HG03342 (cell line): ENCODE measurements at regions not wholly inside any gene's neighbourhood (a gene's known extent, or its start where the extent isn't known, plus 50 kb on each side); places are given as distances from the start of the nearest gene placed in this dataset.
"Not testable (repeated sequence)": the region's sequence is repeated elsewhere in the genome, so short reads cannot be mapped to it uniquely, and the experiment has no call there.

Experiments
- ATAC-seq: cut with Tn5 transposase; IDR thresholded peaks from one replicate; pipeline ENCODE4 v1.9.1; 2021; ENCODE audit warnings: mild to moderate bottlenecking, moderate library complexity; ENCODE audit not compliant: unreplicated experiment

DNA sequence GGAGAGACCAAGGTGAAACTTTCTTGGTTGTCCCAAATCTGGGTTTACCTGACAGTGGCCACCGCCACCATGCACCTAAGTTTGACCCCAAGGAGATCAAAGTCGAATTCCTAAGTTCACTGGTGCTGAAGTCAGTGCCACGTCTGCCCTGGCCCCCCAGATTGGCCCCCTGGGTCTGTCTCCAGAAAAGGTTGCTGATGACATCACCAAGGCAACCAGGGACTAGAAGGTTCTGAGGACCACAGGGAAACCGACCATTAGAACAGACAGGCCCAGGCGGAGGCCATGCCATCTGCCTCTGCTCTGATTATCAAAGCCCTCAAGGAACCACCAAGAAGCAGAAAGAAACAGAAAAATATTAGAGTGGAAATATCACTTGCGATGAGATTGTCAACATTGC is 91.2 kb downstream of the DLL1 start:
- no peak for ATAC-seq

DNA sequence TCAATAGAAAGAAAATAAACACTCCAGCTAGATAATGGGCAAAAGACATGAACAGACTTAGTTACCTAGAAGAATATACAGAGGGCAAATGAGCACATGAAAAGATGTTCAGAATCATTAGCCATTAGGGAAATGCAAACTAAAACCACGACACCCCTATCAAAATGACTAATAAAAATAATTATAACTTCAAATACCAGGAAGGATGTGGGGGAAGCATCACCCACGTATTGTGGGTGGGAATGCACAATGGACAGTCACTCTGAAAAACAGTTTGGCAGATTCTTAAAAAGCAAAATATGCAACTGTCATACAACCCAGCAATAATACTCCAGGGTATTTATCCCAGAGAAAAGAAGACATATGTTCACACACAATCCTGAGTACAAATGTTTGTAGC is 92.6 kb downstream of the DLL1 start:
- no peak for ATAC-seq

DNA sequence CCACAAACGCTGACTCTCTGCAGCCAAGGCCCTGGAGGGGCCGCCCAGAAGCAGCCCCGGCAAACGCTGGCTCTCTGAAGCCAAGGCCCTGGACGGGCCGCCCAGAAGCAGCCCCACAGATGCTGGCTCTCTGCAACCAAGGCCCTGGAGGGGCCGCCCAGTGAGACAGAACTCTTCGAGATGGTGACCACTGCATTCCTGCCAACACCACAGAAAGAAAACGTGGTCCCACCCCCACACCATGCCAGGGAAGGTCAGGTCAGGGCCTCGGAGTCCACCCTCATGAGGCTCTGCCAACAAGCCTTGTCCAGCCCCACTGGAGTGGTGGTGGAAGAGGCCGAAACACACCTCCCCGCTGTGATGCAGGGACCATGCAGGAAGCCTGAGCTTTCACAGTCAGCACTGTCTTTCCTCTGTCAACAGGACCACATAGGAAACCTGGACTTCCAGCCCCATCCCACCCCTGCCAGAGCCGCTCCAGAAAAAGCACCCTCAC is 97.5 kb downstream of the DLL1 start:
- ATAC-seq, result no peak

DNA sequence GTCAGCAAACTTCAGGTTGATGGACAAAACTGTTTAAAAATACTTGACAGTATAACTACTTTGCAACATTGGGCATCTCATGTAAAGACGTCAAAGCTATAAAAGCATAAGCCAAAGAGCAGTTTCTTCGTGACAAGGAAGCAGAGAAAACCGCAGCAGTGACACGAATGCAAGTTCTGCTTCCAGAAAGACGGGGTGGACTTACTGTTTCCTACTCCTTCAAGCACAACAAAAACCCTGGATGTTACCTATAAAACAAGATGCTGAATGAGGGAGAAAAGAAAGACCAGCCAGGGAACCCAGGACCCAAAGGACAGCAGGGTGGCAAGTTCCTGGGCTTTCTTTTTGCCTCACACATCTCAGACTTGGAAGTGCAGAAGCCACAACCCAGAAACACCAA is 98.0 kb downstream of the DLL1 start:
- ATAC-seq, result no peak

DNA sequence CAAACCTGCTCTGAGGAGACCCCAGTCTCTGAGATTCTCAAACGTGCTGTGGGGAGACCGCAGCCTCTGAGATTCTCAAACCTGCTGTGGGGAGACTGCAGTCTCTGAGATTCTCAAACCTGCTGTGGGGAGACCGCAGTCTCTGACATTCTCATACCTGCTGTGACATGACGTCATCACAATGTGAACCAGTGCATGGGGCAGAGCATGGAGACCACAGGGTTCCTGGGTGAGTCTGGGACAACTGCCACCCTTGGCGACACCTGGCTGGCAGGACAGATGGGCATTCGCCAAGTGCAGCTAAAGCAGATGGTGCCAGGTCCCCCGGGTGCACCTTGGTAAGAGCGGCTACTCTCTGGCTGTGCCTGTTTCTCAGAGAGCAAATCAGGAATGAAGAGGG is 98.8 kb downstream of the DLL1 start:
- not testable (repeated sequence) for ATAC-seq

DNA sequence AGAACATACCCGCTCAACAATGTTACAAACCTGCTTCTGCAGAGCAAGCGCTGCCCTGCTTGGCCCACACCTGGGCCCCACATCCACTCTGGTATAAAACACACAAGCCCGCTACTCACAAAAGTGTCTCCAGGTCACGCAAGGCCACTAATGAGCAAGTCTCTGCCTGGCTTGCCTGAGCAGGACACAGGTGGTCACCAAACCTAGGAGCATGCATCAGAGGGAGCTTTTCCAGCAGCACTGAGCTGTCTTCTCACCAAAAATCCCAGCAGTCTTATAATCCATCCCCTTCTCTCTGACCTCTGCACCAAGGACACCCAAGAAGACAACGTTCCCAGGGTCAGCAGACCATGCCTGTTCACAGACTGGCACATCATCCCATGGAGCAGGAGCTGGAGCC is 100.8 kb downstream of the DLL1 start:
- ATAC-seq, result no peak

DNA sequence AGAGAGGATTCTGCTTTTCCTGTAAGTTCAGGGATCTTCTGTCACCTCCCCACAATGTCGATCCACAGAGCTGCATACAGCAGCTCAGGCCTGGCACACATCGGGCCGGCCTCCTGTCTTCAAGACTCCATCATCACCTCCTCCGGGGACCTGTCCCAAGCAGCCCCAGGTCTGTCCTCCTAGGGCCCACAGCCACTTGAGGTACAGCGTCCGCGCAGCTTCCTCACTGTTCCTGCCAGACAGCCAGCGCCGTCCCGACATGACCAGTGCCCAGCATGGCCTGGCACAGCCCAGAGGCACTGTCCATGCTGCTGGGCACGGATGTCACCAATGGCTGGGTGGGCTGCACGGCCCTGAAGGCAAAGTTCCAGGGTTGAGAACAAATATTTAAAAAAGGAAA is 101.6 kb downstream of the DLL1 start:
- no peak for ATAC-seq

DNA sequence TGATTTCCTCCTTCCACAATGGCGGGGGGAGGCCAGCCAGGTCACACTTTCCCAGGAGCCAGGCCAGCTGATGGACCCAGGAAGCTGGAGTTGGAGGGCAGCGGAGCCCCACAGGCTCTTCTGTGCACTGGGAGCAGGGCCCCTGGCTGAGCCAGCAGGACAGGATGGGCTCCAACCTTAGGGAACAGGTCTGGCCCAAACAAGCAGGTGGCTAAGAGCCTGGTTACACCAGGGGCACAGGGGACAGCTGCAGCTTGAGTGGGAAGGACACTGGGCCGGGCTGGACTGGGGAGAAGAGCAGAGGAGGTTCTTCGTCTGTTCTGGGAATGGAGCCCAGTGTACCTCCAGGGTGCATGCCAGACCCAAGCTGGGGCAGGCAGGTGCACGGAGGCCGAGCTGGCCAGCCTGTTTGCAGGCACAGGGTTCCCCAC is 102.3 kb downstream of the DLL1 start:
- ATAC-seq, result no peak

DNA sequence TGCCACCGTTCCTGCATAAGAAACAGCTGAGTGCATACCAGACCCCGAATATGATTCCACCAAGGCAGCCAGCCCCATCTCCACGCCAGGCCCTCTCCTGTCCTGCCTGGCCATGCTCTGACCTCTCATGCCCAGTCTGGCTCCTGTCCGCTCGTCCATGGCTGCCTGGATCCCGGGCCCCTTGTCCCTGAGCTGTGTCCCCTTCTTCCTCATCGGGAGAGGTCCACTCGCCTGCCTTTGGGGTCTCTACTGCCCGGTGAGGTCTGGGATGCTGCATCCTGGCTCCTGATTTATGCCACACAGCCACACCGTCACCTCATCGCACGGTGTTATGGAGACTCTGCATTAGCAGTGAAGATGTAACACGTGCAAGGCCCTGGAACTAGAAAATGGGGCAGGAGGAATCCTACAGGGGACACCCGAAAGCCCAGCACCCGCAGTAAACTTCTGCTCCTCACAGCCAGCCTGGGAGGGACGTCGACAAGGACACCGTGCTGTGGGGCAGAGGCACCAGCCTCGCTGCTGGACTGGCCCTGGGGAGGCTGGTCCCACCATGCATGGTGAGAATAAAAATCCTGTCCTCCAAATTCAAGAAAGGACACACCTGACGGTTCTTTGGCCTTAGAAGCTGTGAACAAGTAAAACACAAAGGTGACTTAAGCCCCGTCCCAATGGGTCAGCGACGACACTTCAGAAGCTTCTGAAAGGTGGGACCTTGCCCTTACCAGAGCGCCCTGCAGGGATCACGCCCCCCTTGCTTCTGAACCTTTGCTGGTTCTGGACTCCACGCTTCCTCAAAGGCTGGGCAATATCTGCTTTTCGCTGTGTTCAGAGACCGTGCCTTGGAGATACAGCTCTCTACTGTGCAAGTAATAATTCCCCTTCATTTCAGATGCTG is 103.0 kb downstream of the DLL1 start:
- no peak for ATAC-seq

DNA sequence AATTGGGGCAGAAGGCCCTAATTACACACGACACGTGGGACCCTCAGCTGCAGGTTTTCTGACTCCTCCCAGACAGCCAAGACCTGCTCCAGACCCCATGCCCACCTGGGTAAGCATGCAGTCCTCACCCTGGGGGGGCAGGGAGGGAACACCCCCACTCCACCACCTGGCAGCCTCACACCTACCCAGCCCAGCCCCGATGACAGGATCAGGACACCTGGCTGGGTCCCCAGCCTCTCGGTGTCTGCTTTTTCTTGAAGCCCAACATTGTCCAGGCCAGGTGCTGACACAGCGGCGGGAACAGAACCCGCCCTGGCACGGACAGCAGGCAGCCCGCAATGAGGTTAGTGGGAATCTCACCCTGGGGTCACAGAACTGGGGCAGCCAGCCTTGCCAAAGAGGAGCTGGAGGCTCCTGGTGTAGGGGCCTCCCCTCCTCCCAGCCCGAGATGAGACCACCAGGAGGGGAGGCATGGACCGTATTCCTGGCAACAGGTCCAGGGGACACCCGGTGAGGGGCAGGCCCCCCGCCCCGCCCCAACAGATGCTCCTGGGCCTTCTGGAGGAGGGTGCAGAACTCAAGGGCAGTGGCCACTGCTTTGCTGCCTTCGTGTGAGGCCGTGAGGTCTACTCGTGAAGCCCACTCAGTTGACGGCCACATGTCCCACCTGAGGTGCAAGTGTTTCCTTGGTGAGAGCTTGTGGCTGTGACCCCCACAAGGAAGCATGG is 103.8 kb downstream of the DLL1 start:
- ATAC-seq, result no peak

DNA sequence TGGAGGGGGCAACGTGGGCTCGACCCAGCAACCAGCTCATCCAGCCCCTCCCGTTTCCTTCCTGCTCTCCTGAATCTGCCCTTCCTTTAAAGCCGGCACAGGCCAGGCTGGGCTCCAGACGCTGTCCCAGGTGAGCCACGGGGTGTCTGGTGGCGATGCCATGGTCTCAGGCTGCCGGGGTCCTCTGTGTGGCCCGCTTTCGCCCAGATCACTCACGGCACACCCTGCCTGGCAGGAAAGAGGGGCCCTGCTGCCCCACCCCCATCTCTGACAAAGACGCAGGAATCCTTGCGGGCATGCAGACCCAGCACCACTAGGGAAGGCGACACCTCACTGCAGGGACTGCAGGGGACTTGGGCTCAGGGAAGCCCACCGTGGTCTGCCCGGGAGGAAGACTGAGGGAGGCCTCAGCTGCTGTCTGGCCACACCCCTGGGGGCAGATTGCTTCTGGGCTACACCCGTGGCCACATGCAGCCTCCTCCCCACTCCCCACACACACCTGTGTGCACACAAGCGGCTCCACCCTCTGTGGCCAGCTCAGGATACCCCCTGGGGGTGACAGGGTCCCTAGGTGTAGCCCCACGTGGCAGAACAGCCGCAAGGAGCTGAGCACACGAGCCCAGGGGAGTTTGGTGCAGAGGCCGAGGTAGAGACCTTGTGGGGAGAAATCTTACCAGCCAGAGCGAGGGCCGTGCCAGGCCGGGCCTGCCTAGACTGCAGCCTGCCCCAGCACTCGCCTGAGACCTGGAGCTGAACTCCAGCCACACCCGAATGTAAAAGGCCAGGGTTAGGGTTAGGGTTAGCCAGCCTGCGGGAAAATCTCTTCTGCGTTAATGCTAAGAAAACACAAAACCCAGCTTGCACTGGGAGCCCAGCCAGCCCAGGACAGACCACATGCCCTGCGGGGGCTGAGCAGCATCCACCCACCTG is 104.6 kb downstream of the DLL1 start:
- ATAC-seq, result no peak

DNA sequence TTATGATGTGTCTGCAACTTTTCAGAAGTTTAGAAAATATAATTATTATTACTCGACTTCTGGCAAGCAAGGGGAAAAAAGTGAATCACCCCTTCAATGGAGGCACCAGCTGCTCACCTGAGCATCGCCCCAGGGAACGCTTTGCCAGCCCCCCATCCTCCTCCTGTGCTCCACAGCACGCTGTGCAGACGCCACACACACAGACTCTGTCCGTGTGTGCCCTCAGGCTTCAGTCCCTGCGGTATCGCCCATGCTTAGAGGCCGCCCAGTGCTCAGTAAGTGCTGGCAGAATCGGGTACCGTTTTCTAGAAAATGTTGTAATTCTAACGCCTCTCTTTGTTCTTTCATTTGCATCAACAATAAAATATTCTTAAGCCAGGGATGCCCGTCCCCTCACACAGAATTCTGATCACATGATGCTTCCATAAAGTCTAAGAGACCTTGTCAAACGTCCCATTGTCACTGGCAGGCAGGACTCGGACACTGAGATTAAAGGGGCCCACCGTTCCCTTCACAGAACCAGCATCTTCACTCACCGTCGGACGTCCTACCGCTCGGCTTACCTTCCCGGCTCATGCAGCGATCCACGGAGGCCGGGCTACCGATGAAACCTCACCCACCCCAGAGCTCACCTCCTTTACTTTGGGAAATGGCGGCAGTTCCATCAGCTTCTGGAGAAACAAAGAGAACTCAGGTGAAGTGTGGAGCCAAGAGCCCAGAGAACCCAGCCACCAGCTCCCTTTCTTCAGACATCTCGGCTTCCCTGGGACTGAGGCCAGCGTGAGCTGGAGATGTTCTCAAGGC is 105.5 kb downstream of the DLL1 start:
- no peak for ATAC-seq

DNA sequence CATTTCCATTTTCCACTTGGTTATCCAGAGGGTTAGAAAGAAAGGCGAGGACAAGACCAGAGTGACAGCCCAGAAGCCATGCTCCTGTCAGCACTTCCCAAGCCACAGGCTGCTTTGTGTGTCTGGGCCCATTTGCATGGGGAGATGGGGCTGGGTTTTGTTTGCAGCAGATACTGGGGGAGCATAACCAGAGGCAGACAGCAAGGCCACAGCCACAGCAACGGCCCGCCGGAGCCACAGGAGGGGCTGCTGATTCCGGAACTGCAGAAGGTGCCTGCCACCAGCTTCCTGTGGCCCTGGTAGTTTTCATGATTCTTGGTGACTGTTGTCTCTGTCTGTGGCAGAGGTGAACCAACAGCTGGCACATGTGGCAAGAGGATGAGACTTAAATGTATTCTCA is 106.6 kb downstream of the DLL1 start:
- ATAC-seq, result no peak

DNA sequence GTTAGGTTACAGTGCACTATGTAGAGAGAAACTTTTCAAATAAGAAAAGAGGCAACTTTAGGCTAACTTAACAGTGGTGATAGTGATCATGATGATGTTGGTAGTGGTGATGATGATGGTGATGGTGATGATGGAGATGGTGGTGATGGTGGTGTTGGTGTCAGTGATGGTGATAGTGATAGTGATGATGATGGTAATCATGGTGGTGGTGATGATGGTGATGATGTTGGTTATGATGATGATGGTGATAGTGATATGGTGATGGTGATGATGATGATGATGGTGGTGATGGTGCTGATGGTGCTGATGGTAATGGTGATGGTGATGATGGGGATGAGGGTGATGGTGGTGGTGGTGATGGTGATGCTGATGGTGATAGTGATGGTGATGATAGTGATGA is 107.4 kb downstream of the DLL1 start:
- ATAC-seq, result no peak

DNA sequence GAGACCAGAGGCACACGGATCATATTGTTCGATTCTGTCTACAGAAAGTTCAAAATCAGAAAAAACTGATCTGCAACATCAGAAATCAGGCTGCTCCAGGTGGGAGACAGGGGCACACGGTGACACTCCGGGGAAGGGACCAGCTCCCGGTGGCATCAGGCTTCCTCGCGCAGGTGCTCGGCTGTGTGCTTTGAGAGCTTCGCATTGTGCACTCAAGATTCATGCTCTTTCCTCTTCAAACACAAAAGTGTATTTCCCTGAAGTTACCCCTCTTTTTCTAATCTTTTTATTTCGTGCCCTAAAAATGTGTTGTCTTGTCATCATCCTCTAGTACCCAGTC is 108.1 kb downstream of the DLL1 start:
- no peak for ATAC-seq

DNA sequence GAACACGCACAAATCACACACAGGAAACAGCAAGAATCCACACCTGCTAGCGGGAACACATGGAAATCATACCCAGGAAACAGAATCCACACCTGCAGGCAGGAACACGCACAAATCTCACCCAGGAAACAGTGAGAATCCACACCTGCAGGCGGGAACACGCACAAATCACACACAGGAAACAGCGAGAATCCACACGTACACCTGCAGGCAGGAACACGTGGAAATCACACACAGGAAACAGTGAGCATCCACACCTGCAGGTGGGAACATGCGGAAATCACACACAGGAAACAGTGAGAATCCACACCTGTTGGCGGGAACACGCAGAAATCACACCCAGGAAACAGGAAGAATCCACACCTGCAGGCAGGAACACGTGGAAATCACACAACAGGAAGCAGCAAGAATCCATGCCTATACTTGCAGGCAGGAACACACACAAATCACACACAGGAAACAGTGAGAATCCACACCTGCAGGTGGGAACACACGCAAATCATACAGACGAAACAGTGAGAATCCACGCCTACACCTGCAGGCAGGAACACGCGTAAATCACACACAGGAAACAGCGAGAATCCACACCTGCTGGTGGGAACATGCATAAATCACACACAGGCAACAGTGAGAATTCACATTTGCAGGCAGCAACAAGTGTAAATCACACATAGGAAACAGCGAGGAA is 108.6 kb downstream of the DLL1 start:
- ATAC-seq, result no peak

DNA sequence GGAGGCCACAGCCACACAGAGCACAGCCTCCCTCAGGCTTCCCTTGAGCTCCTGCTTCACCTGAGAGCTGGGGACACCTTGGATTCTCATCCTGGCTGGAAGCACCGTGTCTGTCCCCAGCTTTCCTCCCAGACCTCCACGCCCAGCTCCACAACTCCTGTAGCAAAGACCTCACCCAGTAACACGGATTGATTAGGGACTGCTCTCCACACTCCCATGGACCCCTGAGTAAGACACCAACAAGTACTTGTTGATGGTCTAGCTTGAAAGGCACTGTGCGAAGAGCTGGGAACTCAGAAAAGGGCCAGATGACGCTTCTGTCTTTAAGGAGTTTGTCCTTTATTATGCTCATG is 109.6 kb downstream of the DLL1 start:
- ATAC-seq, result no peak

DNA sequence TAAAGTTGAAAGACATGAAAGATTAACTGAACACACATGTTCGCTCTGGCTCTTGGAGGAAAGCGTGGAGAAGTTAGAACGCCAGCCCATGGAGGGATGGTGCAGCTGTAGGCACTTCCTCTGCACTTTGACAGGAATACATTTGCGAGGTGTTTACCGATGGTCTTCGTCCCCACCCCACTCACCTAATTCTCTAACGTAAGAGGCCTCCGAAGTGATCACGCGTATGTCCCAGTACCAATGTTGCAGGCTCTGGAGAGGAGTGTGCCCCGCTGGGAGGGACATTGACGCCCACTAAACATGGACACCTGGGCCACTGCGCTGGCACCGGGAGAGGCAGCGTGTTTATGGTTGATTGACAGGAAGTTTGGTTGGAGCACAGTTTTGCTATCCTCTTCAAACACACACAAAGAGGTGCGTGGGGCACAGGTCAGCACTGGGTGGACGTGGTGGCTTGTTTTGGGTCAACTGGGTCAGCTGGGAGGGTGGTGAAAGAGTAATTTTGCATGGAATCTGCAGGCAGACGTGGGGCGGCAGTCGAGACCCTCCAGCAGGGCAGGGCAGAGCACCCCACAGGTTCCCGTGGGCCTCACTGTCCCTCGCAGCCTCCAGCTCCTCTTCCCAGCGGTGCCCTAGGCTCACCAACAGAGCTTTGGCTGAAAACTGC is 110.1 kb downstream of the DLL1 start:
- ATAC-seq, result no peak

DNA sequence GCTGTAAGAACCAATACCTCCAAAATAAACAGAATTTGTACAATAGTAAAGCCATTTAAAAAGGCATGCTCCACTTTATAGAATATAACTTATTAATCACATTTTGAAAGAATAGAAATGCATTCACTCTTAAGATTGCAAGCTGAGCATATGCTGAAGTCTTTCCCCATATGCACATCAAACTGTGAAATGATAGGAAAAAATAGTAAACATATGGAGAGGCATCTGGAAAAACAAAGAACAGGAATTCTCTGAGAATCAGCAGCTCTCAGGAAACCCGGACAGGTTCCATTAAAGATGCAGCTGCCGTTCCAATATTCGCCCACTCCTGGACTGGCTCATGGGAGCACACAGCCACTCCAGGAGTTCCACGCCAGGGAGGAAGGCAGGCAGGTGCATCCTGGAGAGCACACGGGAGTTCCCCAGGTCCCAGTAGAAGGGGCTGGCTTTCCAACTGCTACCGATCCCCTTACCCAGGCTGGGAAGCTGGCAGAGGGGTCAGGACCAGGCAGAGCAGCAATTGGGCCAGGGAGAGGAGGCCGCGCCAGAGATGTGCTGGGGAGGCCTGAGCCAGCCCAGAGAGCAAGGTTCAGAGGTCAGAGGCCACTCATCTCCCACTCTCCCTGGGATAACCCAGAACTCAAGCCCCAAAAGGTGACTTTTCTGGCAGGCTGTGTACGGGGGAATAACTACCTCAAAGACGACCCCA is 111.1 kb downstream of the DLL1 start:
- ATAC-seq, result no peak
